ENCODE measurements at regions not wholly inside any gene's neighbourhood (a gene's known extent, or its start where the extent isn't known, plus 50 kb on each side); places are given as distances from the start of the nearest gene placed in this dataset.

- peak; percentile 8 for DNase-seq (ENCODE audit: low read depth)
- H3K4me3 ChIP-seq (ENCODE audit: low read depth, low read length), result no peak overlapping the region
- TF ChIP-seq, protein P1, sequence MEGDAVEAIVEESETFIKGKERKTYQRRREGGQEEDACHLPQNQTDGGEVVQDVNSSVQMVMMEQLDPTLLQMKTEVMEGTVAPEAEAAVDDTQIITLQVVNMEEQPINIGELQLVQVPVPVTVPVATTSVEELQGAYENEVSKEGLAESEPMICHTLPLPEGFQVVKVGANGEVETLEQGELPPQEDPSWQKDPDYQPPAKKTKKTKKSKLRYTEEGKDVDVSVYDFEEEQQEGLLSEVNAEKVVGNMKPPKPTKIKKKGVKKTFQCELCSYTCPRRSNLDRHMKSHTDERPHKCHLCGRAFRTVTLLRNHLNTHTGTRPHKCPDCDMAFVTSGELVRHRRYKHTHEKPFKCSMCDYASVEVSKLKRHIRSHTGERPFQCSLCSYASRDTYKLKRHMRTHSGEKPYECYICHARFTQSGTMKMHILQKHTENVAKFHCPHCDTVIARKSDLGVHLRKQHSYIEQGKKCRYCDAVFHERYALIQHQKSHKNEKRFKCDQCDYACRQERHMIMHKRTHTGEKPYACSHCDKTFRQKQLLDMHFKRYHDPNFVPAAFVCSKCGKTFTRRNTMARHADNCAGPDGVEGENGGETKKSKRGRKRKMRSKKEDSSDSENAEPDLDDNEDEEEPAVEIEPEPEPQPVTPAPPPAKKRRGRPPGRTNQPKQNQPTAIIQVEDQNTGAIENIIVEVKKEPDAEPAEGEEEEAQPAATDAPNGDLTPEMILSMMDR (conservative IDR thresholded peaks at IDR 0.05; ENCODE audit: low read depth, low read length), result no peak
Measured at GRCh38 chrY:14895821-14896220, 371.5 kb downstream of the NLGN4Y start.

- H3K4me3 ChIP-seq (ENCODE audit: low read depth, low read length), result no peak overlapping the region
- TF ChIP-seq, protein P1 (conservative IDR thresholded peaks at IDR 0.05; ENCODE audit: low read depth, low read length), result no peak
- no peak for DNase-seq (ENCODE audit: low read depth)
Measured at GRCh38 chrY:14905894-14906293, 381.6 kb downstream of the NLGN4Y start.

Data from choroid plexus epithelial cell (primary cell).